ENCODE measurements at regions not wholly inside any gene's neighbourhood (a gene's known extent, or its start where the extent isn't known, plus 50 kb on each side); places are given as distances from the start of the nearest gene placed in this dataset.

DNA sequence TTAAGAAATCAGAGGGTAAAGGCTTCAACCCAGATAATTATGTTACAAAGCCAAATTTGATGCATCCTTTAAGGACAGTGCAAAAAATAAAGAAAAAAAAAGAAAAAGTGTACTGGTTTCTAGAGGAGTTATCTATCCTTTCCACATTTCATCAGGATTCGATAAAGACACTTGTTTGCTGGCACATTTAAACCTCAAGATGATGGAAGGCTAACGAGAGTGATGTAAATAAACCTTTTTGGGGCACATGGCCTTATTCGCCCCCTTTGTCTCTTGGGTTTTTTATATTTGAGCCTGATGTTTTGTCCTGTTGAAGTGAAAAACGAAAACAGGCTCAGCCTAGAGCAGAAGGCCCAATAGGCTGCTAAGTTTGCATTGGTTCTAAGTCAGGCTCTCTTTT, 416.5 kb downstream of the TAF11L14 start:
- TF ChIP-seq CTCF (IDR thresholded peaks at IDR 0.05; ENCODE audit: insufficient read depth, low read length): no peak
- H3K4me3 ChIP-seq (ENCODE audit: low read depth, low read length): no peak overlapping the region
- DNase-seq (ENCODE audit: low read depth): no peak

- H3K4me3 ChIP-seq (ENCODE audit: low read depth, low read length): no peak overlapping the region
- DNase-seq (ENCODE audit: low read depth): no peak
- TF ChIP-seq CTCF (IDR thresholded peaks at IDR 0.05; ENCODE audit: insufficient read depth, low read length): no peak
These were observed 417.7 kb downstream of the TAF11L14 start for GRCh38 chr5:18051953-18052352.

DNA sequence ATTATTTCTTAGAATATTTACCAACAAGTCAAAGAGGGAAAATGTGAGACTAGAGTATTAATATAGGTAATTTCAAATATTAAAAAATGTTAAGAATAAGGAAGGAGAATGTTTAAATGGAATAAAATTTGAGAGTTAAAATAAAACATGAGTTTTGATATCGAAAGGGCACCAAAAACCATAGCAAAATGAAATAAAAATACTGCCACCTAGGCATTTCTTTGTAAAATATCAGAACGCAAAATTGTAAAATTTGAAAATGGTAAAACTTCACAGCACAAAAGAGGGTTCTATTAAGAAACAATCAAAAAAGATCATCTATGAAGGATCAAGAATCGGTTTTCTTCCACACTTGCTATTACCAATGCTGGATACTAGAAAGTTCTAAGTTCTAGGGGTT, 418.3 kb downstream of the TAF11L14 start:
- no peak for DNase-seq (ENCODE audit: low read depth)
- TF ChIP-seq CTCF (IDR thresholded peaks at IDR 0.05; ENCODE audit: insufficient read depth, low read length): no peak

DNA sequence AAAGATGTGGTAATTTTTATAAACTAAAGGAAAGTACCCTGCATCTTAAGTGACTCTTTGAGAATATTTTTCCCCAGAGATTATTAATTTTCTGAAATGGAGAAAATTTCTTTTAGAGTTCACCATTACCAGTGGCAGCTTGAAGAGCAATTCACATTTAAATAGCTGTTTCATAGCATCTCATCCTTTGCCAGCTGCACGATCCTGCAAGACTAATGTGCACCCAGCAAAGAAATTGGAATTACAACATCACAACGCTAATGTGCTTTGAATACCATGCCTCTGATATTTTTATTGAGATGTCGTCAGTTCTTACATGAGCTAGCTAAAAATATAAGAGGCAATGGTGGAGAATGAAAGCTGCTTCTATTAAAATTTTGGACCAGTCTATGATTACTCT, 423.5 kb downstream of the TAF11L14 start:
- DNase-seq (ENCODE audit: low read depth): no peak
- no peak overlapping the region for H3K4me3 ChIP-seq (ENCODE audit: low read depth, low read length)
- no peak for TF ChIP-seq CTCF (IDR thresholded peaks at IDR 0.05; ENCODE audit: insufficient read depth, low read length)

More for the DNA sequence above, 418.3 kb downstream of the TAF11L14 start:
- H3K4me3 ChIP-seq (ENCODE audit: low read depth, low read length): no peak overlapping the region

DNA sequence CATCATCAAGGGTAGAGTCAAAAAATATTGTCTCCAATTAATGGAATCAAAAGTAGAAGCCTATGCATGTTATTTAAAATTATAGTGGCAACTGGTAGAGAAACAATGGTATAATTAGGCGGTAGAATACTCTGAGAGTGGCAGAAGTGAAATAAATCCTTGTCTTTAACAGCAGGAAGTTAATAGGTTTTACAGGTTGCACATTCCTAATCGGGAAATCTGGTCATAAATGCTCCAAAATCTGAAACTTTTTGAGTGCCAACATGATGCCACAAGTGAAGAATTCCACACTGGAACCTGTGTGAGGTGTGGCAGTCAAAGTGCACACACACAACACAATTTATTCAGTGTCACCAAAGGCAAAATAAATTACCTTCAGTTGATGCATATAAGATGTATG, 433.4 kb downstream of the TAF11L14 start:
- TF ChIP-seq CTCF (IDR thresholded peaks at IDR 0.05; ENCODE audit: insufficient read depth, low read length): no peak
- no peak overlapping the region for H3K4me3 ChIP-seq (ENCODE audit: low read depth, low read length)
- DNase-seq (ENCODE audit: low read depth): no peak

- no peak overlapping the region for H3K4me3 ChIP-seq (ENCODE audit: low read depth, low read length)
- no peak for DNase-seq (ENCODE audit: low read depth)
- TF ChIP-seq CTCF (IDR thresholded peaks at IDR 0.05; ENCODE audit: insufficient read depth, low read length): no peak
These were observed 434.6 kb downstream of the TAF11L14 start for GRCh38 chr5:18068826-18069225.

- no peak for TF ChIP-seq CTCF (IDR thresholded peaks at IDR 0.05; ENCODE audit: insufficient read depth, low read length)
- H3K4me3 ChIP-seq (ENCODE audit: low read depth, low read length): no peak overlapping the region
- DNase-seq (ENCODE audit: low read depth): no peak
These were observed 435.5 kb downstream of the TAF11L14 start for GRCh38 chr5:18069790-18070189.

All from fibroblast of the aortic adventitia (primary cell).